ENCODE measurements at regions not wholly inside any gene's neighbourhood (a gene's known extent, or its start where the extent isn't known, plus 50 kb on each side); places are given as distances from the start of the nearest gene placed in this dataset.
"Not testable (repeated sequence)": the region's sequence is repeated elsewhere in the genome, so short reads cannot be mapped to it uniquely, and the experiment has no call there.

DNA sequence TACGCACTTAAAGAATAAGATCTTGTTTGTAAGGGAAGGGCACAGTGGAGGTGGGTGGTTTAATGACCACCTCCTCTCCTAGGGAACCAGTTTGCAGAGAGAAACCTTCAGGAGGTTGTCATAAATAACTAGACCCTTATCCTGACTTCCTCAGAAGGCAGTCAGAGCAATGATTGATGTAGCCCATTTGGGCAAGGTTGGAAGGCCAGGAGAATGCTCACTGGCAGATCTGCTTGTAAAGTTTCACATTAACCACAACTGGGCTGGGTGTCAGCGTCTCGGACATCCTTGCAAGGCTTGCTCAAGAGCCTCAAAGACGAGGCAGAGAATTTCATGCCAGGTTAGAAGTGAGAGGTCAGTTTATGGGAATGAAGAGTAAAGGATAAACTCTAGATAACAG lies 87.6 kb upstream of the TRABD2B start:
- no peak for DNase-seq (ENCODE audit: low read depth)

GRCh38 chr1:48082271-48082962 lies 85.2 kb upstream of the TRABD2B start:
- no peak for DNase-seq (ENCODE audit: low read depth)

DNA sequence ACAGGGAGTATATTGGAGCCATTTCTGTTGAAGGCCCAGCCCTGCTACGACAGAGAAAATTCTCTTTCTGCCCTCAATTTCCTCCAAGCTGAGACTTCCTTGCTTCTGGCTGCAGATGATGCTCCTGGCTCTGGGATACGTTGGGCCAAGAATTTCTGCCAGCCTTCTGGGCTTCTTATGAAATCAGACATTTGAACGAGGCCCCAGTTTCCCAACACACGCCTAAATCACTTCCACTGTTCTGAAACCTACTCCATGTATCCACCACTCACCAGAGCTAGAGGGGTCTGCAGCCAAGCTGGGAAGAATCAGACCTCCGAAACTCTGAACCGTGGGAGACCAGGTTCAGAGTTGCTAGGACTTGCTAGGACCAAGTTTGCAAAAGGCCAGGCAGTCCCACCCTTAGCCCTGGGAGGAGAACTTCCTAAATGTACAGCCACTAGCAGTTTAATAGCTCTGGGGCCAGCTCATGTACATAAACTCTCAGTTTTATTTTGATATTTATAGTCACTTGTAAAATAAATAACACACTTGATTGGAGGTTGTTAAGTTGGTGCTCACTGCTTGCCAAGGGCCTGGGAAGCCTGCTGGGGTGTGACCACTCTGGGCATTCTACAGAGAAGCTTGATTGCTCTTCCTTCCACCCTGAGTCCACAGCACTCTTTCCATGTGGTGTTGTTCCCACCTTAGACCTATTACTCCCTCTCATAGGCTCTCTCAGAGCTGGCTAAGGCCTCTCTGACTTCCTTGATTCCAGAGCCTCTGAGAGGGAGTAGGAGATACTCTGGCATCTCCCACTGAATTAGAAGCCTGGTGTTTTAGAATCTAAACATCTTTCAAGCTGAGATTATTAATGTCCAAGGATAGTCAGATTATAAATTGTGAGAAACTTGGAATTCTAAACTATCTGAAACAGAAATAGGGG lies 83.4 kb upstream of the TRABD2B start:
- no peak for DNase-seq (ENCODE audit: low read depth)

DNA sequence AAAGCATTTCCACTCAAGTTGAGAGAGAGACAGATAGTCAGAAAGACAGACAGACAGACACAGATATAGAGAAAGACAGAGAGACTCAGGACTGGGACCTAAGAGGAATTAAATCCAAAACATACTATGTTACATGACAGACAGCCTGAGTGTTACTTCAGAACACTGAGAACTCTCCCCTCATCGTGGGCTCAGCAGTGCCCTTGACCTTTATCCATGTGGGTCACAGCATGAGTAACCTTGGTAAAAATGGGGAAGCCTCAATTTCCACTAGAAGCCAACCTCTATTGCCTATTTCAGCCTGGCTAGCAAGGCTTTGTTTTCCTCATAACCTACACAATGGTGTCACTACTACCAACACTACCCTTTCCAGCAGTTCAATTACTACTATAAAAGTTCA lies 81.9 kb upstream of the TRABD2B start:
- no peak for DNase-seq (ENCODE audit: low read depth)

DNA sequence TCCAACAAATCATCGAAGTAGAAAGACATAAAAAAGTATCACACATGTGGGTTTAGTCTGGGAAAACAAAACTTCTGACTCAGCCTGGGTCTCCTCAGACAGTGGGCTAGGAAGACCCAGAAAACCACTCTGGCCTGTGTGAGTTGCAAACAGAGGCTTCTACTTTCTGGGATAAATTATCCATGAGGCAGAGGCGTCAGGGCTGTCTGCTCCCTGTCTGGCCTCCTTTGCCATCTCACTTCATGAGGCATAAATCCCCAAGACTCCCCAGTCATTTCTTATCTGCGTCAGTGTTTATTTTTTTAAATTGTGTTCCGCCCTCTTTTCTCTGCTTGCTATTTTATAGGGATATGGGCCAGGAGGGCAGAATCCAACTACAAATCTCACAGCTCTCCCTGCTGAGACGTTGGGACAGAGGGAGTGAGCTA lies 80.6 kb upstream of the TRABD2B start:
- no peak for DNase-seq (ENCODE audit: low read depth)

DNA sequence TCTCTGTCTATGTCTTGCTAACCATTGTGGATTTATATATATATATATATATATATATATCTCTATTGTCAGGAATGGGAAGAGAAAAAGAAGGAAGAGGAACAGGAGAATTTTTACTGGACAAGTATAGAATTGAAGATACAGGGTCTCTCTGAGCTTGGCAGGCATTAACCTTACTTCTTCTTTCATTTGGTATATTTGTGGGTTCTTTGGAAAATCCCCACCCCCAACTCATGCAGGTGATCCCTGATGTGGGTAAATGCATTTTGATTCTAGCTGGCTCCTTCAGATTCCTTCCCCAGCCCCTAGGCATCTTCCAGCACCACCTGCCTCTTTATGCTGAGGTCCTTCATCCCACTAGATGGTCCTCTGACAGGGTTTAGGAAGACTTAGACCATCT lies 78.8 kb upstream of the TRABD2B start:
- DNase-seq (ENCODE audit: low read depth), result no peak

DNA sequence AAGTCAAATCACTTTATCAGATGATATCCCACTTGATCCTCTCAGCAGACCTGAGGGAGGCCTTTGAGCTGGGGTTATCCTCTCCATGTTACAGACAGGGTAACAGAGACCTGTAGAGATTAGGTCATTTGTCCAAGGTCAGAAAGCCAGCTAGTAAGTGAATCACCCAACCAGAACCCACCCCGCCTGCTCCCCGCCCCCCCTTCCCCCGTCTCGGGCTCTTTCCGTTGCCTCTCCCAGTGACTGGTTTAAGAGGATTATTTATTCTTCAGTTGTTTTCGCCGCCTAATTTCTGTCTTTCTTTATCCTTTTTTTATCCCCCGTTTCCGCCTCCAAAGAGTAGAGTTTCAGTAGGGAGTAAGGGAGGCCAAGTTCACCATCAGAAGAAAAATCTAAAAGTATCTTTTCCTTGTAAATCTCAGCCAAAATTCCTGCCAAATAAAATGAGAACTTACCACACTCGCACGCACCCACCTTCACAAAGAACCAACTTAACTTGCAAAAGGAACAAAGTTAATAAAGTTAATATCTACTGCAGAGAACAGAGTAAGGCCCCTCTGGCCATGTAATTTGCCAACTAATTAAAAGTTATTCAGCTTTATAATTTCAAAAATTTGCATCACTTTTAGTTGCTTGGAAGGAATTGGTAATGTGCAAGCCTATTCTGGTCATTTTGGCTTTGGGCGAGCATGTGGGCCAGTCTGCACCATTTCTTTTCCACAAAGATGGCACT lies 76.8 kb upstream of the TRABD2B start:
- DNase-seq (ENCODE audit: low read depth), result no peak

DNA sequence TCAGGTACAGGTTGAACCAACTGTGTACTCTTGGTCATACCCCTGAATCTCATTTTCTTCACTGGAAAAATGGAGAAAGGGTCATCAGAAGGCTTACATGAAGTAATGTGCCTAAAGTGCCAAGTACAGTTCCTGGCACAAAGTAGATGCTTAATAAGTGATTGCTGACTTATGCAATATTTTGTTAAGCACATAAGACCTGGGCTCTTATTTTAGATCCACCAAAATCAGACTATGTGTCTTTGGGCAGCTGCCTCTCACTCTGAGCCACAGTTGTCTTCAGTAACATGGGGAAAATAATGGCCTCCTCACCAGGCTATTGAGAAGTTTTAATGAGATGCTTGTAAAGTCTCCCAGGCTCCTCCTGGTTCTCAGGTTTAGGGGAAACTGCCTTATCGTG lies 74.3 kb upstream of the TRABD2B start:
- no peak for DNase-seq (ENCODE audit: low read depth)

GRCh38 chr1:48070396-48070750 lies 73.2 kb upstream of the TRABD2B start:
- DNase-seq (ENCODE audit: low read depth), result no peak

GRCh38 chr1:48069662-48070395 lies 72.6 kb upstream of the TRABD2B start:
- peak; percentile 1 for DNase-seq (ENCODE audit: low read depth)

- no peak for DNase-seq (ENCODE audit: low read depth)
Observed at GRCh38 chr1:48068206-48068605, 71.0 kb upstream of the TRABD2B start.

DNA sequence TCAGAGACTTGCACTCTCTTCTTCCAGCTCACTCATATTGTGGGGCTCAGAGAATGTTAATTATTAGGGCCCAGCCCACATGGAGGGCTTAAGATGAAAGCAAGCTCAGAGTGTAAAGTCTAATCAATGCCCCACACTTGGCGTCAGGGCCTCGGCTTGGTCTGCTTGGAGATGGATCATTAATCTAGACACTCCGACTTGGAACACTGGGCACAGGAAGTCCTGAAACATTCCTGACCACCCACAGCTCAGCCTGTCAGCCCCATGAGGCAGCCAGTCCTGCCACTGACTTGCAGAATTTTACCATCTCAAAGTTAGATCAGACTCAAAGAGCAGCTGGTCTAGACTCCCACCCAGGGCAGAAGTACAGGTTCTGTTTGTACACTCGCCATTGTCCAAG lies 69.8 kb upstream of the TRABD2B start:
- no peak for DNase-seq (ENCODE audit: low read depth)

- not testable (repeated sequence) for DNase-seq (ENCODE audit: low read depth)
Observed at GRCh38 chr1:48064693-48065092, 67.5 kb upstream of the TRABD2B start.

- no peak for DNase-seq (ENCODE audit: low read depth)
Observed at GRCh38 chr1:48062353-48062752, 65.2 kb upstream of the TRABD2B start.

DNA sequence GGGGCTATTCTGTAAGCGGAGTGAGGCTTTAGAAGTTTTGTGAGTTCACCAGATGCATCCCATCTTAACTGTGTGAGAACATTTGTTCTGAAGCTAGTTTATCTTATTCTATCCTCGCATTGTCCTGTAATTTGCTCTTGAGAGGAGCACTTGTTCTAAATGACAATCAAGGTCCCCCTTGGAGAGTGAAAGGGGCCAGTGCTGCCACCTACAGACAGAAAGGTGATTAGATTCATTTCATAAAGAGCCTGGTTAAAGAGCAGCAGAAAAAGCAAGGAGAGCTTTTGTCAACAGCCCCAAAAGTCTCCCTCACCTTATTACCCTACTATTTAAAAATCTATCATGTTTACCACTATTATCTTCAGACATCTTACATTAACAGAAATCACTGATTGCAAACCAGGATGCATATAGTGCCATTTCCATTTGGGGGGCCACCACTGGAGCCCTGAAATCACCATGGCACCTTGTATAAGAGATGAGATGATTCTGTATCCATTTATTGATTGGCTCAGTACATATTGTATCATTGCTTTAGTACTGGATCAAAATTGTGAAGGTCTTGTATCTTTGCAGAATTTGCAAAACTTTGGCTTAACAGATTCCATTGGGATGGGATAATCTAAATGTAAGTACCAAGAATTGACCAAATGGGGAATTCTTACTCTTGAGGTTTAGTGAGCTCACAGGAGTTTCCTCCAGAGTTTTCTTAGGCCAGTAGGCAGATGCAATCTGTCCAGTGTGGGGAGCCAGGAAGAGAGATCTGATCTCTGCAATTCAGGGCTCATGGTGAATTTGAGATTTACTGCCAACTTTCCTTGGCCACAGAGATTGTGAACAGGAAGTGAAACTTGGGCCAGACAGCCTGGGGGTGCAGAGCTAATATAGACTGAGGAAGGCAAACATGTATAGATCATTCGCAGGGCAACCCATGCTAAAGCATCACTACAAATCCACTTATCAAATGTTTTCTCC lies 64.3 kb upstream of the TRABD2B start:
- DNase-seq (ENCODE audit: low read depth), result peak; percentile 32

DNA sequence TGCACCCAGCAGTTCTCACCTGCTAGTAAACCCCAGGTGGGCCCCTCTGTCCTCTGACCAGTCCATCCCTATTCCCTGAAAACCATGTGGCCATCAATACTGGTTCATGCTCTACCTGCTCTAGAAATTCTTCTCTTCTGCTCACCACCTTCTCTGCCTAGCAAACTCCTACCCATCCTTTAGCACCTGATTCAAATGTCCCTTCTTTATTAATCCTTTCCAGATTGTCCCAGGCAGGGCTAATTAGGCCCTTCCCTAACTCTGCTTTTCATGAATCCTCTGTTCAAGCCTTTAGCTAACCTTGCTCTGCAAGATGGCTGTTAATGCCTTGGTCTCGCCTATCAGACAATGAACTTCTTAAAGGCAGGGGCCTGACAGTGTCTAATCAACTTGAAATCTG lies 62.1 kb upstream of the TRABD2B start:
- DNase-seq (ENCODE audit: low read depth), result no peak

- DNase-seq (ENCODE audit: low read depth), result no peak
Observed at GRCh38 chr1:48058135-48059025, 61.2 kb upstream of the TRABD2B start.

- no peak for DNase-seq (ENCODE audit: low read depth)
Observed at GRCh38 chr1:48057249-48057648, 60.1 kb upstream of the TRABD2B start.

Measured in M059J (cell line).